MM.1S (cell line): ENCODE measurements at regions not wholly inside any gene's neighbourhood (a gene's known extent, or its start where the extent isn't known, plus 50 kb on each side); places are given as distances from the start of the nearest gene placed in this dataset.

ENCODE experiments used
- DNase-seq: peaks from one replicate; pipeline ENCODE4 v3.0.0-alpha.2; 2015
- H2AFZ ChIP-seq: fragments of 300-600 bp; sonication (generic); 2 replicates; pipeline ENCODE4 v1.6.0; 2016; ENCODE audit warnings: antibody characterized with exemption, low read length
- H3F3A ChIP-seq: fragments of 300-600 bp; sonication (generic); 2 replicates; pipeline ENCODE4 v1.6.1; 2016; ENCODE audit warnings: mild to moderate bottlenecking, antibody characterized with exemption, low read length, moderate library complexity, mixed read lengths; ENCODE audit not compliant: insufficient read depth
- H3K27ac ChIP-seq: fragments of 300-600 bp; sonication (generic); 2 replicates; pipeline ENCODE4 v1.5.1; 2016; ENCODE audit warnings: mild to moderate bottlenecking, low read length
- H3K27me3 ChIP-seq: fragments of 300-600 bp; sonication (generic); replicated peaks from 2 replicates; pipeline ENCODE4 v1.6.0; 2016; ENCODE audit warnings: low read length; ENCODE audit not compliant: insufficient read depth
- H3K36me3 ChIP-seq: fragments of 300-600 bp; sonication (generic); replicated peaks from 2 replicates; pipeline ENCODE4 v1.6.1; 2016; ENCODE audit warnings: mild to moderate bottlenecking, low read length, mixed read lengths; ENCODE audit not compliant: insufficient read depth
- H3K4me1 ChIP-seq: fragments of 300-600 bp; sonication (generic); 2 replicates; pipeline ENCODE4 v1.6.1; 2016; ENCODE audit warnings: low read length, mixed read lengths
- H3K4me2 ChIP-seq: fragments of 300-600 bp; sonication (generic); 2 replicates; pipeline ENCODE4 v1.6.0; 2016; ENCODE audit warnings: low read depth, low read length
- H3K4me3 ChIP-seq: fragments of 300-600 bp; sonication (generic); 2 replicates; pipeline ENCODE4 v1.5.1; 2016; ENCODE audit warnings: low read length, mixed read lengths
- H3K79me2 ChIP-seq: fragments of 300-600 bp; sonication (generic); 2 replicates; pipeline ENCODE4 v1.6.1; 2016; ENCODE audit warnings: mixed run types, low read length, mixed read lengths
- H3K9ac ChIP-seq: fragments of 300-600 bp; sonication (generic); 2 replicates; pipeline ENCODE4 v1.6.1; 2016; ENCODE audit warnings: low read length, mixed read lengths
- H3K9me2 ChIP-seq: fragments of 300-600 bp; sonication (generic); replicated peaks from 2 replicates; pipeline ENCODE4 v1.6.1; 2016; ENCODE audit warnings: mild to moderate bottlenecking, low read length, mixed read lengths; ENCODE audit not compliant: insufficient read depth
- H3K9me3 ChIP-seq: fragments of 300-600 bp; sonication (generic); replicated peaks from 2 replicates; pipeline ENCODE4 v1.6.1; 2016; ENCODE audit warnings: mild to moderate bottlenecking, low read length, mixed read lengths; ENCODE audit not compliant: insufficient read depth
- H4K20me1 ChIP-seq: fragments of 300-600 bp; sonication (generic); 2 replicates; pipeline ENCODE4 v1.6.1; 2016; ENCODE audit warnings: mild to moderate bottlenecking, low read length, moderate library complexity, mixed read lengths; ENCODE audit not compliant: insufficient read depth
- EZH2 ChIP-seq: fragments of 300-600 bp; sonication (generic); optimal IDR thresholded peaks from 2 replicates; pipeline ENCODE3; 2017; ENCODE audit warnings: low read depth, mild to moderate bottlenecking, antibody characterized with exemption, low read length, mixed read lengths
- TF ChIP-seq, protein P1 (sequence below): fragments of 300-600 bp; sonication (generic); IDR thresholded peaks from 2 replicates; pipeline ENCODE4 v1.5.1; 2016; ENCODE audit warnings: antibody characterized with exemption, low read length, mixed read lengths

DNA sequence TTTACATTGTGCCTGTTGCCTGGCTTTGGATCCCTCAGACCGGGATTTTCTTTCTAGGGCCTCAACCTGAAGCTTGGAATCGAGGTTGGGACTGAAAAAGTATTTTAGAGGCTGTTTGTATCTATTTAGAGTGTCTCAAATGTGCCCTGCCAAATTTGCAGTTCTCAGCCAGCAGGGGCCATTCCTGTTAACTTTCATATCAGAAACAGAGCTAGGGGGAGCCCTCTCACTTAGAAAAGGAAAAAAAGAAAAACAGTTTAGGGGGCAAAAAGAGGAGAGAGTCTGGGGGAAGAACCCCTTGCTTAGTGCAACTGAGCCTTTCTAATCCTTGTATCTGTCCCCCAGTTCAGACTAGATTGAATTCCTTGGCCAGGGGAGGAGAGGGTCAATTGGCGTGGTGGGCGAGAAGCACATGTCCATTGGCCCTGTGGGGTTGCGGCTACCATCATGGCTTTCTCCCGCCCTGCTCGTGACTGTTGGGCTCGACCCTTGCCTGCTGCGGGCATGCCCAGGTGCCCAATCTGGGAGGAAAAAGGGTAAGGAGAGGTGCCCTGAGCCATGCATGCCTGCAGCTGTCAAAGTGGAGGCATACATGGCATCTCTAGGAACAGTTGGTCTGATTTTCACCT, 101.6 kb downstream of the CFAP44 start:
- Histone ChIP-seq H3K79me2 (no peaks in the 10 kb centered on the region), H3F3A (no peaks in the 10 kb centered on the region; the same call in 1 of the 2 replicates), H3K36me3 (no peaks in the 10 kb centered on the region), H3K27me3 (no peaks in the 10 kb centered on the region), H3K4me2 (no peak overlapping the region), H2AFZ (no peak overlapping the region), H3K4me3 (no peak overlapping the region), H3K9me2 (no peaks in the 10 kb centered on the region), H3K4me1 (0 out of 2 replicates have a peak, but pooled peaks cover 8% of the 10 kb centered on the region), H3K27ac (no peak overlapping the region), H3K9me3 (no peaks in the 10 kb centered on the region), H4K20me1 (no peaks in the 10 kb centered on the region), H3K9ac (no peak overlapping the region)
- DNase-seq = no peak
- no peak for TF ChIP-seq EZH2
- TF ChIP-seq, protein P1, sequence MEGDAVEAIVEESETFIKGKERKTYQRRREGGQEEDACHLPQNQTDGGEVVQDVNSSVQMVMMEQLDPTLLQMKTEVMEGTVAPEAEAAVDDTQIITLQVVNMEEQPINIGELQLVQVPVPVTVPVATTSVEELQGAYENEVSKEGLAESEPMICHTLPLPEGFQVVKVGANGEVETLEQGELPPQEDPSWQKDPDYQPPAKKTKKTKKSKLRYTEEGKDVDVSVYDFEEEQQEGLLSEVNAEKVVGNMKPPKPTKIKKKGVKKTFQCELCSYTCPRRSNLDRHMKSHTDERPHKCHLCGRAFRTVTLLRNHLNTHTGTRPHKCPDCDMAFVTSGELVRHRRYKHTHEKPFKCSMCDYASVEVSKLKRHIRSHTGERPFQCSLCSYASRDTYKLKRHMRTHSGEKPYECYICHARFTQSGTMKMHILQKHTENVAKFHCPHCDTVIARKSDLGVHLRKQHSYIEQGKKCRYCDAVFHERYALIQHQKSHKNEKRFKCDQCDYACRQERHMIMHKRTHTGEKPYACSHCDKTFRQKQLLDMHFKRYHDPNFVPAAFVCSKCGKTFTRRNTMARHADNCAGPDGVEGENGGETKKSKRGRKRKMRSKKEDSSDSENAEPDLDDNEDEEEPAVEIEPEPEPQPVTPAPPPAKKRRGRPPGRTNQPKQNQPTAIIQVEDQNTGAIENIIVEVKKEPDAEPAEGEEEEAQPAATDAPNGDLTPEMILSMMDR = peak; percentile 9; the same call in 1 of the 2 replicates
